GM23338 (cell line): ENCODE measurements at regions not wholly inside any gene's neighbourhood (a gene's known extent, or its start where the extent isn't known, plus 50 kb on each side); places are given as distances from the start of the nearest gene placed in this dataset.

Experiments
- CREB1 ChIP-seq: fragments of 250-450 bp; sonication (Bioruptor Pico); IDR thresholded peaks from 2 replicates; pipeline ENCODE4 v1.5.0; 2020; ENCODE audit warnings: low read depth, mild to moderate bottlenecking, moderate library complexity
- CTCF ChIP-seq, 2 experiments: fragments of 200-600 bp in 1 of 2; sonication (generic) in 1 of 2; conservative IDR thresholded peaks; 2 replicates each; pipeline versions ENCODE4 v1.5.1 to v1.6.1; 2016 to 2017; ENCODE audit warnings: antibody characterized with exemption in 2 of 2, low read depth in 2 of 2, mild to moderate bottlenecking in 2 of 2, moderate library complexity in 1 of 2
- EZH2 ChIP-seq: fragments of 200-600 bp; sonication (generic); IDR thresholded peaks from one replicate; pipeline ENCODE4 v1.8.0; 2017; ENCODE audit warnings: antibody characterized with exemption, mild to moderate bottlenecking, low read depth; ENCODE audit not compliant: unreplicated experiment
- EZH2phosphoT487 ChIP-seq: fragments of 200-600 bp; sonication (generic); IDR thresholded peaks from one replicate; pipeline ENCODE4 v1.8.1; 2018; ENCODE audit warnings: antibody characterized with exemption; ENCODE audit not compliant: unreplicated experiment
- JUNB ChIP-seq: IDR thresholded peaks from one replicate; pipeline ENCODE4 v1.6.1; 2016; ENCODE audit warnings: antibody characterized with exemption; ENCODE audit not compliant: unreplicated experiment
- POLR2AphosphoS5 ChIP-seq: IDR thresholded peaks from 2 replicates; pipeline ENCODE4 v1.6.1; 2016; ENCODE audit warnings: antibody characterized with exemption, low read depth
- REST ChIP-seq: IDR thresholded peaks from one replicate; pipeline ENCODE4 v1.6.1; 2018; ENCODE audit warnings: antibody characterized with exemption; ENCODE audit not compliant: unreplicated experiment
- STAT1 ChIP-seq: IDR thresholded peaks from one replicate; pipeline ENCODE4 v1.6.1; 2016; ENCODE audit warnings: antibody characterized with exemption; ENCODE audit not compliant: unreplicated experiment

- no peak for TF ChIP-seq CTCF (conservative IDR thresholded peaks at IDR 0.05; ENCODE audit: low read depth in 2 of 2)
- TF ChIP-seq POLR2AphosphoS5: no peak
- TF ChIP-seq EZH2: no peak
- no peak for TF ChIP-seq EZH2phosphoT487
- no peak for TF ChIP-seq JUNB
- no peak for TF ChIP-seq REST
- TF ChIP-seq STAT1: no peak
- no peak for TF ChIP-seq CREB1
Measured at GRCh38 chr7:131105294-131105798, 222.3 kb upstream of the MKLN1 start.
